SK-N-SH (cell line): ENCODE measurements at regions not wholly inside any gene's neighbourhood (a gene's known extent, or its start where the extent isn't known, plus 50 kb on each side); places are given as distances from the start of the nearest gene placed in this dataset.
"Not testable (repeated sequence)": the region's sequence is repeated elsewhere in the genome, so short reads cannot be mapped to it uniquely, and the experiment has no call there.

Experiments
- CTCF ChIA-PET: fragments of 300-600, 350-600 bp; formaldehyde crosslinking; extraction: SDS; loops from one replicate; lab custom pipeline; 2021; lab: Yijun Ruan, JAX
- POLR2A ChIA-PET: fragments of 350-600 bp; sonication (Branson Sonifier 250); formaldehyde crosslinking; extraction: SDS; loops from one replicate; lab custom pipeline; 2020; ENCODE audit warnings: antibody characterized with exemption, inconsistent platforms; lab: Yijun Ruan, JAX
- DNase-seq: peaks from one replicate; pipeline ENCODE4 v3.0.0; 2012
- H2AFZ ChIP-seq: fragments of 200-600 bp; sonication (generic); 2 replicates; pipeline ENCODE4 v1.8.1; 2016; ENCODE audit warnings: antibody characterized with exemption, mild to moderate bottlenecking, low read depth
- H3F3A ChIP-seq: fragments of 200-600 bp; sonication (generic); replicated peaks from 2 replicates; pipeline ENCODE3; 2016; ENCODE audit warnings: antibody characterized with exemption, mild to moderate bottlenecking; ENCODE audit not compliant: insufficient read depth
- H3K27ac ChIP-seq, 2 experiments: fragments of 200-500 bp in 1 of 2; fragments of 200-600 bp in 1 of 2; sonication (Bioruptor generic) in 1 of 2; sonication (generic), shearing (Covaris generic) in 1 of 2; 2 replicates each; pipeline versions ENCODE4 v1.5.1 to v1.6.1; 2014 to 2016; ENCODE audit warnings: low read depth in 2 of 2, inconsistent platforms in 1 of 2, low read length in 1 of 2, mild to moderate bottlenecking in 1 of 2, mixed read lengths in 1 of 2
- H3K27me3 ChIP-seq: fragments of 200-600 bp; sonication (generic), shearing (Covaris generic); 2 replicates; pipeline ENCODE4 v1.6.1; 2016; ENCODE audit warnings: mixed run types; ENCODE audit not compliant: insufficient read depth
- H3K36me3 ChIP-seq, 2 experiments: fragments of 200-500 bp in 1 of 2; fragments of 200-600 bp in 1 of 2; sonication (Bioruptor generic) in 1 of 2; sonication (generic) in 1 of 2; replicated peaks in 1 of 2; 2 replicates each; pipeline versions ENCODE3 to v1.5.1; 2014 to 2016; ENCODE audit warnings: low read length in 1 of 2, mild to moderate bottlenecking in 1 of 2; ENCODE audit not compliant: insufficient read depth in 2 of 2, control insufficient read depth in 1 of 2
- H3K4me1 ChIP-seq, 2 experiments: fragments of 200-500 bp in 1 of 2; fragments of 200-600 bp in 1 of 2; sonication (Bioruptor generic) in 1 of 2; sonication (generic), shearing (Covaris generic) in 1 of 2; 2 replicates each; pipeline versions ENCODE4 v1.5.1 to v1.6.1; 2014 to 2016; ENCODE audit warnings: low read depth in 1 of 2, low read length in 1 of 2, mixed run types in 1 of 2; ENCODE audit not compliant: insufficient read depth in 2 of 2, control insufficient read depth in 1 of 2
- H3K4me2 ChIP-seq: fragments of 200-600 bp; sonication (generic), shearing (Covaris generic); 2 replicates; pipeline ENCODE4 v1.6.1; 2017; ENCODE audit warnings: mixed run types
- H3K4me3 ChIP-seq, 2 experiments: fragments of 200-500 bp in 1 of 2; fragments of 200-600 bp in 1 of 2; sonication (Bioruptor generic) in 1 of 2; sonication (generic), shearing (Covaris generic) in 1 of 2; 2 replicates each; pipeline versions ENCODE4 v1.5.1 to v1.8.1; 2014 to 2016; ENCODE audit warnings: low read depth in 2 of 2, inconsistent platforms in 1 of 2, low read length in 1 of 2, mild to moderate bottlenecking in 1 of 2, mixed read lengths in 1 of 2, moderate library complexity in 1 of 2
- H3K79me2 ChIP-seq: fragments of 200-600 bp; sonication (generic); 2 replicates; pipeline ENCODE4 v1.8.1; 2017; ENCODE audit warnings: mild to moderate bottlenecking; ENCODE audit not compliant: insufficient read depth
- H3K9ac ChIP-seq: fragments of 200-600 bp; sonication (generic); 2 replicates; pipeline ENCODE4 v1.6.1; 2017; ENCODE audit warnings: mixed run types
- H3K9me2 ChIP-seq: fragments of 200-600 bp; sonication (generic); 2 replicates; pipeline ENCODE4 v1.6.1; 2017; ENCODE audit warnings: mixed run types
- H3K9me3 ChIP-seq: fragments of 200-600 bp; sonication (generic); 2 replicates; pipeline ENCODE4 v1.6.1; 2017; ENCODE audit warnings: mixed run types, mild to moderate bottlenecking, moderate library complexity
- H4K20me1 ChIP-seq: fragments of 200-600 bp; sonication (generic); 2 replicates; pipeline ENCODE4 v1.6.1; 2017; ENCODE audit warnings: mild to moderate bottlenecking, mixed run types; ENCODE audit not compliant: insufficient read depth
- FOXM1 ChIP-seq: IDR thresholded peaks from 2 replicates; pipeline ENCODE4 v1.4.0; 2012; ENCODE audit warnings: low read depth, mild to moderate bottlenecking
- GATA2 ChIP-seq: sonication (generic); formaldehyde crosslinking; IDR thresholded peaks from 2 replicates; pipeline ENCODE4 v1.5.0; 2020; ENCODE audit warnings: mild to moderate bottlenecking, missing genetic modification reagents
- JUND ChIP-seq: IDR thresholded peaks from 2 replicates; pipeline ENCODE4 v1.4.0; 2012
- NFIC ChIP-seq: IDR thresholded peaks from 2 replicates; pipeline ENCODE4 v1.4.0; 2012; ENCODE audit warnings: borderline replicate concordance
- RFX5 ChIP-seq: IDR thresholded peaks from 2 replicates; pipeline ENCODE4 v1.6.1; 2012; ENCODE audit warnings: mild to moderate bottlenecking, improper control_type of control experiment, low read length
- SIN3A ChIP-seq: IDR thresholded peaks from 2 replicates; pipeline ENCODE4 v1.6.1; 2012; ENCODE audit warnings: low read depth, mild to moderate bottlenecking, low read length, moderate library complexity, borderline replicate concordance
- WGBS: methylation state at CpG from one replicate; pipeline ENCODE4 v1.1.6; 2017; ENCODE audit warnings: low lambda C conversion rate; 5-methylcytosine and 5-hydroxymethylcytosine counted together
- TF ChIP-seq, protein P1 (sequence below): IDR thresholded peaks from 2 replicates; pipeline ENCODE4 v1.4.0; 2012; ENCODE audit warnings: low read depth, borderline replicate concordance
- TF ChIP-seq, protein P2 (sequence below): fragments of 150-350 bp; IDR thresholded peaks from 2 replicates; pipeline ENCODE4 v1.6.1; 2016; ENCODE audit warnings: mild to moderate bottlenecking, low read depth, low read length

DNA sequence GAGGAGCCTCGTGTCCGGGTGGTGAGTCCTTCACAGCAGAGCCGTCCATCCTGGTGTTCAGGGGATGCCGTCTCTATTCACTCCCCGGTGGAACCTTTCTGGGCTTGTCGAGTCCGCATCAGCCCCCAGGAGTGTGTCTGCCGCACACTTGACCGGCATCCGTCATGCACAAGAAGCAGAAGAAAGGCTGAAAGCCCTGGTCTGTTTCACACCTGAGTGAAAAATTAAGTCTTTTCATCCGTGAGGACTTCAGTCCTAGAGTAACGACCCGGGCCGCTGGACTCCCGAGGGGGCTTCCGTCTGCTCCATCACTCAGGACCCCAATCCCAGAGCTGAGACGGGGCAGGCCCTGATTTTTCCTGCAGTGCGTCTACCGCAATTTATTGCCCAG, 332.2 kb downstream of the ADGRD1 start:
- POLR2A ChIA-PET, H3K4me2 ChIP-seq, H3K36me3 ChIP-seq, CTCF ChIA-PET, H3K9ac ChIP-seq, H4K20me1 ChIP-seq, H3K9me2 ChIP-seq, DNase-seq, H3K79me2 ChIP-seq, H2AFZ ChIP-seq, H3K27ac ChIP-seq, H3K27me3 ChIP-seq, H3F3A ChIP-seq, H3K9me3 ChIP-seq, H3K4me3 ChIP-seq, H3K4me1 ChIP-seq: not testable (repeated sequence)
- WGBS = 82% methylated on average over 4 of the region's 19 CpGs

DNA sequence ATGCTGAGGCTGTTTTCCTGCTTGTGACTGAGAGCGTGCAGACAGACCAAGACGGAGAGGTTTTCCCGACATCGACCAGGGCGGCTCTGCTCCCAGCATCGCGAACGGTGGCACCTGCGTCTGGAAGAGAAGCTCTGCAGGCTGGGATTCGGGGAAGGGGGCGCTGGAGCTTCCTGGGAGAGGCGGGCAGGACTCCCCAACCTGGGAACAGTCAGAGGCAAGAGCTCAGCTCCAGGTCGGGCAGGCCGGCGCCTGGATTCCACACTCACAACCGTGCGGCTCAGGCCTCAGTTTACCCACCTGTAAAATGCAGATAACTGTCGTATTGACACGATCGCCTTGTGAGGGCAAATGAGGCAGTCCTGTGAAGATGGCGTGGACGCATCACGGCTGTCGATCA, 332.6 kb downstream of the ADGRD1 start:
- H3K9me2 ChIP-seq, H3K36me3 ChIP-seq, H3K27me3 ChIP-seq, H3F3A ChIP-seq, DNase-seq, H4K20me1 ChIP-seq, H2AFZ ChIP-seq, H3K4me3 ChIP-seq, H3K27ac ChIP-seq, H3K4me1 ChIP-seq, H3K79me2 ChIP-seq, POLR2A ChIA-PET, H3K4me2 ChIP-seq, H3K9ac ChIP-seq, H3K9me3 ChIP-seq, CTCF ChIA-PET: not testable (repeated sequence)
- WGBS = 93% methylated on average over 3 of the region's 24 CpGs

DNA sequence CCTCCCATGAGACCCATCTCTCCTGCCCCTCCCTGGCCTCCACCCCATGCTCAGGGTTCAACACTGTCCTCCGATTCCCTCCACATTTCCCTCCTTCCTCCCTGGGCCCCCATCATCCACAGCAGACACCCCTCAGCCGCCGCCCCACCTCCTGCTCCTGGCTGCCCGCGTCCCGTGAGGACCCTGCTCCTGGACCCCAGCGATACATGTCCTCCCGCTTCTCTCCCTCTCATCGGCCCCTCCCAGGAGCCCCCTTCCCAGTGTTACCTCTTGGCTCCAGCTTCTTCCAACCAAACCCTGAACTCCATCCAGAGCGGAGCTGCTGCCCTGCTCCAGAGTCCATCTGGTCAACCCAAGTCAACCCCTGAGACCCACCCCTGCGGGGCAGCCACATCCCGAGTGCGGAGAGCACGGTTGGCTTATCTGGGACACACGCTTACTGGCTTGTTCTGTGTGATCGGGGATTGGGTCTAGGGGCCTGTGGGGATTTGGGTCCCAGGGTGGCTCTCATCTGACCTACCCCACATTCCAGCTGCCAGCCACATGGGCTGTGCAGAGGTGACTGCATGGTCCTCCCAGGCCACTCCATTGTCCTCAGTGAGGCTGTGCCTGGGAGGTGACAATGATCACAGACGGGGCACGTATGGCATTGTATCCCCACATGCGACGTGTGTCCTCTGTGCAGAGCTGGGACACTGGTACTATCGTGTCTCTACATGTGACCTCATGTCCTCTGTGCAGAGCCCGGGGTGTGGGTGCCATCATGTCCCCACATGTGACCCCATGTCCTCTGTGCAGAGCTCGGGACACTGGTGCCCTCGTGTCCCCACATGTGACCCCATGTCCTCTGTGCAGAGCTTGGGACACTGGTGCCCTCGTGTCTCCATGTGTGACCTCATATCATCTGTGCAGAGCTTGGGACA, 333.6 kb downstream of the ADGRD1 start:
- Histone ChIP-seq H3K79me2 (no peaks in the 10 kb centered on the region), H3K36me3 (no peaks in the 10 kb centered on the region), H4K20me1 (no peaks in the 10 kb centered on the region), H2AFZ (no peak overlapping the region), H3K4me3 (no peak overlapping the region), H3K4me1 (peaks cover 0 to 4% of the 10 kb centered on the region in 2 experiments; a peak in 1 of 4 replicates), H3F3A (no peaks in the 10 kb centered on the region), H3K9ac (no peak overlapping the region), H3K4me2 (no peak overlapping the region), H3K9me2 (no peaks in the 10 kb centered on the region), H3K9me3 (no peaks in the 10 kb centered on the region), H3K27me3 (no peaks in the 10 kb centered on the region), H3K27ac (no peak overlapping the region)
- ChIA-PET POLR2A (no interaction called here), CTCF (no interaction called here)
- TF ChIP-seq NFIC = no peak
- no peak for TF ChIP-seq RFX5
- no peak for TF ChIP-seq FOXM1
- TF ChIP-seq, protein P1, sequence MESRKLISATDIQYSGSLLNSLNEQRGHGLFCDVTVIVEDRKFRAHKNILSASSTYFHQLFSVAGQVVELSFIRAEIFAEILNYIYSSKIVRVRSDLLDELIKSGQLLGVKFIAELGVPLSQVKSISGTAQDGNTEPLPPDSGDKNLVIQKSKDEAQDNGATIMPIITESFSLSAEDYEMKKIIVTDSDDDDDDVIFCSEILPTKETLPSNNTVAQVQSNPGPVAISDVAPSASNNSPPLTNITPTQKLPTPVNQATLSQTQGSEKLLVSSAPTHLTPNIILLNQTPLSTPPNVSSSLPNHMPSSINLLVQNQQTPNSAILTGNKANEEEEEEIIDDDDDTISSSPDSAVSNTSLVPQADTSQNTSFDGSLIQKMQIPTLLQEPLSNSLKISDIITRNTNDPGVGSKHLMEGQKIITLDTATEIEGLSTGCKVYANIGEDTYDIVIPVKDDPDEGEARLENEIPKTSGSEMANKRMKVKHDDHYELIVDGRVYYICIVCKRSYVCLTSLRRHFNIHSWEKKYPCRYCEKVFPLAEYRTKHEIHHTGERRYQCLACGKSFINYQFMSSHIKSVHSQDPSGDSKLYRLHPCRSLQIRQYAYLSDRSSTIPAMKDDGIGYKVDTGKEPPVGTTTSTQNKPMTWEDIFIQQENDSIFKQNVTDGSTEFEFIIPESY = no peak
- TF ChIP-seq SIN3A = no peak
- no peak for TF ChIP-seq GATA2 (CRISPR knock-in tag)
- TF ChIP-seq, protein P2, sequence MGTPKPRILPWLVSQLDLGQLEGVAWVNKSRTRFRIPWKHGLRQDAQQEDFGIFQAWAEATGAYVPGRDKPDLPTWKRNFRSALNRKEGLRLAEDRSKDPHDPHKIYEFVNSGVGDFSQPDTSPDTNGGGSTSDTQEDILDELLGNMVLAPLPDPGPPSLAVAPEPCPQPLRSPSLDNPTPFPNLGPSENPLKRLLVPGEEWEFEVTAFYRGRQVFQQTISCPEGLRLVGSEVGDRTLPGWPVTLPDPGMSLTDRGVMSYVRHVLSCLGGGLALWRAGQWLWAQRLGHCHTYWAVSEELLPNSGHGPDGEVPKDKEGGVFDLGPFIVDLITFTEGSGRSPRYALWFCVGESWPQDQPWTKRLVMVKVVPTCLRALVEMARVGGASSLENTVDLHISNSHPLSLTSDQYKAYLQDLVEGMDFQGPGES = no peak
- no peak for TF ChIP-seq JUND
- DNase-seq = no peak
- 67% methylated on average over 12 of the region's 25 CpGs for WGBS
